NK-92 (cell line): ENCODE measurements at regions not wholly inside any gene's neighbourhood (a gene's known extent, or its start where the extent isn't known, plus 50 kb on each side); places are given as distances from the start of the nearest gene placed in this dataset.

Experiments
- DNase-seq: peaks from one replicate; lab custom pipeline; 2025; ENCODE audit not compliant: unreplicated experiment; lab: John Stamatoyannopoulos, UW

GRCh38 chr20:39670988-39671387 lies 708.8 kb downstream of the DHX35 start:
- DNase-seq, result no peak

GRCh38 chr20:39669659-39670058 lies 707.5 kb downstream of the DHX35 start:
- no peak for DNase-seq

GRCh38 chr20:39668038-39668437 lies 705.9 kb downstream of the DHX35 start:
- DNase-seq, result no peak

DNA sequence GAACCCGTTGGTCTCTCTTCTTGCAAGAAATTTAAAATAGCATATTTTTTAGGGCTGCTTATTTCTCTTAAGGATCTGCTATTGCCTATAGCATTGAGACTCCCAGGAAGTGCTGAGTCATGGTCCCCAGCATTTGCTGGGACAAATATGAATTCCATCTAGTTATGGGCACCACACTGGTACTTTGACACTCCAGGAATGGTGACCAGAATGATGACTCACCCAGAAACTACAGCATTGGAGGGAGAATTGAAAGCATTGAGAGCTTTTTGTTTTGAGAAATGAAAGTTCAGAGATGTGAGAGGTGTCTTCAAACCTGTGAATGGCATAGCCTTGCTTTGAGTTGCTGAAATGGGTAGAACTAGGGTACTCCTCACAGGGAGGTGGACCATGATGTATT lies 699.7 kb downstream of the DHX35 start:
- no peak for DNase-seq

DNA sequence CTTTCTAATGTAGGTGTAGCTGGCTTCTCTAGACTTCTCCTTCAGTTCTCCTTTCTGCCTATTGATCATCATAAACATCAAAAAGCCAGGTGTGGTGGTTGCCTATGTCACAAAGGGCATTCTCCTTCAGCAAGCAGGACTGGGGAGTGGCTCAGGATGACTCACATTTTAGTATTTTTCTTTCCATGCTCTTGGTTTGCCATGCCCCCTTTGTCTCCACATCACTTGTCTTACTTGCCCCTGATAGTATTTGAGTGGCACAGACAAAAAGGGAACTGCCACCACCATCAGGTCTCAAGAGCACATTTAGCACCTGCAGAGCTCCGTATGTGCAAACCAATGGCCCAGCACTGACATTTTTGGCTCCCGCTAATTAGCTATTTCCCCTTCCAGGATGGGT lies 698.8 kb downstream of the DHX35 start:
- no peak for DNase-seq

DNA sequence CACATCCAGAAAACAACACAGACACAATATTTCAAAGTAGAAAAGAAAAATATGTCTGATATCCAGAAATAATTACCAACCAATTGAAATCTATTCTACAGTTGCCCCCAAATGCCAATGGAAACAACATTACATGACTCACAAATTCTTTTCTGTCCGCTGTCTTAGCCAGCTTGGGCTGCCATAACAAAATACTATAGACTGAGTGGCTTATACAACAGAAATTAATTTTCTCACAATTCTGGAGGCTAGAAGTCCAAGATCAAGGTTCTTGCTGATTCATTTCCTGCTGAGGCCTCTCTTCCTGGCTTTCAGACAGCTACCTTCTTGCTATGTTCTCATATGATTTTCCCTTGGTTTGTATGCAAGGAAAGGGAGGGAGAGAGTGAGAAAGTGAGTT lies 698.1 kb downstream of the DHX35 start:
- no peak for DNase-seq

GRCh38 chr20:39658662-39659409 lies 696.7 kb downstream of the DHX35 start:
- no peak for DNase-seq

- no peak for DNase-seq
These were observed 692.0 kb downstream of the DHX35 start for GRCh38 chr20:39654171-39654570.

DNA sequence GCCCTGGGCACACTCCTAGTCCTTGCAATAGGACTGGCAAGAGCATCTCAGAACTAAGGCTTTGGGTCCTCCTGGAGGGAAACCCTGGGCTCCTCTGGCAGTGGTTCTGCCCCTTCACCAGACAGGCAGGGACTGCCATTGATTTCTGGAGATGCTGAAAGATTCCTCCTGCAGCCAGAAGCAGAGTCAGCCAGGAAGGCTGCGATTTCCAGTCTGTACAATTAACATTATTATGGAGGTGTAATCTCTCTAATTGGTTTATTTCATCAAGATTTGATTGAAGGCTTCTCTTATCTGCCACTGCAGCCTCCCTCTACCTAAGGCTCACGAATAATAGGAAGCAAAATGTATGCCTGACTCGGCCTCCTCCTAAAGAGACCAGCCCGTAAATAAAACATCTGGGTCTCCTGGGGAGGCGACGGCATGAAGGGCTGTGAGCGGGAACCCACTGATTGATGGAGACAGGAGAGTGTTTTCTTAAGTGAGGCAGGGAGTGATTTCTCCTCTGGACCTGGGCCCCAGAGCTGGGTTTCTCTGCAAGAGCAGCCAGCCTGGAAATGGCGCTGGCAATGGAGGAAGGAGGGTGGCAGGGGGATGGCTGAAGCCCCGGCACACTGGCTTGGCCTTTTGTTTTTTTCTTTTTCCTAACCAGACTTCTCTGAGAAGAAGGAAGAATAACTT lies 689.6 kb downstream of the DHX35 start:
- DNase-seq, result no peak

DNA sequence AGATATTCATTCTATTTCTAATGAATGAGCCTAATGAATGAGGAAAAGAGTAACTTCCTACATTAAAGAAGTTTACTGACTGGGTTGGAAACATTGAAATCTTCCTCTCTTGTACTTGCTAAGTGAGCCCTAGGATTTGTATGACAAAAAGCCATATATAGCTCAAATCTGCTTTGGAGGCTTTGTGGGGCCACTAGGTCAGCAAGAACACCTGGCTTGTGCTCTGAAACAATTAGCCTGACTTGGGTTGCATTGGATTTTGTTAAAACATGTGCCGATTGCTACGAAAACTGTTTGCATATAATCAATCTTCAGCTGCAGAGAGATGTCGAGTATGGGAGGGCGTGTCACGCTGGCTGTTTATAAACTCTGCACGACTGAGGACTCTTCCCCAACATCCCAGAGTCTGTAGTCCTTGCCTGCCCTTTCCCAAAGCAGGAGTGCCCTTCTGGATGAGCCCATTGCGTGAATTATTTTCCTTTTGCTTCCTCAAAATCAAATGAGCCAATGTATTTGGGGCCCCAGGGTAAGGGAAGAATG lies 684.8 kb downstream of the DHX35 start:
- DNase-seq, result no peak

- DNase-seq, result no peak
These were observed 683.0 kb downstream of the DHX35 start for GRCh38 chr20:39645131-39645530.

- no peak for DNase-seq
These were observed 681.1 kb downstream of the DHX35 start for GRCh38 chr20:39643292-39643691.

GRCh38 chr20:39641423-39641822 lies 679.3 kb downstream of the DHX35 start:
- no peak for DNase-seq

- no peak for DNase-seq
These were observed 678.0 kb downstream of the DHX35 start for GRCh38 chr20:39640147-39640546.

GRCh38 chr20:39638731-39639130 lies 676.6 kb downstream of the DHX35 start:
- no peak for DNase-seq

DNA sequence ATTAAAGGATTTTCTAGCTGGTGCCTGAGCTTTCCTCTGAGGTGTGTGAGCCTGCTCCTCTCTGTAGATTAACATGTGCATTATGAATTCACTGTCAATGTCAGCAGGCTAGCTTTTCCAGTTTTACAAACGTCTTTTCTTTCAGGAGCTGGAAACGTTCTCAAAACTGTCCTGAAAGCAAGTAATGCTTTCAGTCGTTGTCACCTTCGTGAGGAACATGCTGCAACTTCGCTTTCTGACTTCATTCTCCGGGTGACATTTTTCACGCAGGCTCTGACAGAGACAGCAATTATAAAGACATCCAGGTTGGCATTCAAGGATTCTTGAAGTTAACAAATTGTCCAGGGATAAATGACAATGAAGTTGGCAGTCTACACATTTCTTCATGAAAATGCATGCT lies 671.5 kb downstream of the DHX35 start:
- DNase-seq, result no peak

DNA sequence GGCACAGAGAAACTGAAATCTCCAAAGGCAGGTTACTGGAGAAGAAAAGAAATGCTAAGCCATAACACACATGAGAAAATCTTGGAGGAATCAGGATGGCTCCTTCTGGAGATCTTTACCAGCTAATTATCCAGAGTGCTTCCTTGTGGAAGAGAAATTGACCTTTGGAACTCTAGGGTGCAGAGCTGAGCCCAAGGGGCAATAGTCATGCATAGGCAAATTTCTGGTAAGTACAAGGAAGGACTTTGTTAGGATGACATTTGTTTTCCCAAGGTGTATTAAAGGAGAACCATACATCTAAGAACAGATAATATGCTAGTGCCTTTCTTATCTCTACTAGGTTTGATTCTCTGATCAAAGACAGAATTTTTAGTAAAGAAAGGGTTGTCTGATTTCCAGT lies 670.6 kb downstream of the DHX35 start:
- no peak for DNase-seq

- no peak for DNase-seq
These were observed 670.0 kb downstream of the DHX35 start for GRCh38 chr20:39632176-39632575.

DNA sequence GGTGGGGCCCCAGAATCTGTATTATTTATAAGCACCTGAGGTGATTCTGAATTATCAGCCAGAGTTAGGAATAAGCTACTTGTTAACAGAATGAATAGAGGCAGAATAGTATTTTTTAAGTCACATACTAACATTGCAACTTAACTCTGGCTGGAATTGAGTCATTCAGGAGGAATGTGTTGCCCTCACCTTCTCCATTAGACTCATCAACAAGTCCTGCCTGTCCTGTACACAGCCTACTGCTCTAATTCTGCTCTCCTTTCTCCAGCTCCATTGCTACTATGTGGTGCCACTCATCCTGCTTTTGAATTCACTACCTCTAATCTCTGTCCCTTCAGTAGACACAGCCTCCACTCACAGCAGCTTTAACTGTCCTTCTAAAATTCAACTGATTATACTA lies 669.4 kb downstream of the DHX35 start:
- no peak for DNase-seq

DNA sequence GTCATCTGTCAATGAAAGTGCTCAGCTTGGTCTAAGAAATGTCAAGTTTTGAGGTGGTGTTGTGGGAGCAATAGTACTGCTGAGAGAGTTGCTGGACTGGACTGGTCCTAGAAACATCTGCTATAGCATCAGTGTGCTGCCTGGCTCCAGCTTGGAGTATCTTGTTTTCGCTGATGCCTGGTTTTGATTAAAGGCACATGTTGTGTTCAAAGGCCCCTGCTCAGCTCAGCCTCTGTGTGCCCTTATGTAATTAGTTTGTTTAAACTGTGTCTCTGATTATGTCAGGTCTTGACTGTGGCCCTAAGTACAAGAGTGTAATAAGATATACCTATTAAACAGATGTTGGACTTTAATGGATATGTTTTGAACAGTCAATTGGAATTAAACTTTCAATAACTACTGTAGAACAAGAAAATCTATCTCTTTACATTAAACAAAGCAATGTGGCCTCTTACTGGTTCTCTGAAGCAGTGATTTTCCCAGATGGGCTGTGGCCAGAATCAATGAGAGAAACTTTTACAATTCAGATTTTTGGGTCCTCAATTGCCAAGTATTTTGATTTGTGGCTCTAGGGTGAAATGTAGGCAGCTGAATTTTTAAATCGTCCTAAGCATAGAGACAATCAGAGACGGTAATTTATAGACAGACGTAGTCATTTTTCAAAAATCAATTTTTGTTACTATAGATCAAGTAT lies 668.2 kb downstream of the DHX35 start:
- DNase-seq, result no peak

DNA sequence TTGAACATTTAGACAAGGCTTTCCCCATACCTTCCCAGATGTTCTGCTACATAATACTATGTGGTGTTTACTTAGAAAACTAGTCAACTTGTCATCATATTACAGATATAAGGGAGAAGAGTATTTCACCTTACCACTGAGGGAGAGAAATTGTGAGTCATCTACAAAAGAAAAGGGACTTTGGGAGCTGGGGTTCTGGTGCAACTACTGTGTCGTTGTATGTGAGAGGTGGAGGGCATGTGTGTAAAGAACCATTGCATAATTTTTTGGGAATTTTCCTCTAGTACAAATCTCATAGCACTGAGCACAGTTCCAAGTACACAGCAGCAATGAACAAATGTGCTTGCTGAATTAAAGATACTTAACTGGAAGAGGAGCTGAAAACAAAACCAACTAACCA lies 665.6 kb downstream of the DHX35 start:
- DNase-seq, result no peak

- no peak for DNase-seq
These were observed 662.2 kb downstream of the DHX35 start for GRCh38 chr20:39624316-39624715.
